Ishikawa (cell line): ENCODE measurements at regions not wholly inside any gene's neighbourhood (a gene's known extent, or its start where the extent isn't known, plus 50 kb on each side); places are given as distances from the start of the nearest gene placed in this dataset.

Experiments used
- CEBPB ChIP-seq: IDR thresholded peaks from 2 replicates; pipeline ENCODE4 v1.6.1; 2012
- CREB1 ChIP-seq: IDR thresholded peaks from 2 replicates; pipeline ENCODE4 v1.6.1; 2012; ENCODE audit warnings: low read depth
- EP300 ChIP-seq: IDR thresholded peaks from 2 replicates; pipeline ENCODE4 v1.6.1; 2012; ENCODE audit warnings: borderline replicate concordance
- ZBTB7A ChIP-seq: IDR thresholded peaks from 2 replicates; pipeline ENCODE4 v1.6.1; 2012; ENCODE audit warnings: low read depth
- TF ChIP-seq, protein P1 (sequence below): IDR thresholded peaks from 2 replicates; pipeline ENCODE4 v1.6.1; 2012; ENCODE audit warnings: low read depth, mild to moderate bottlenecking
- TF ChIP-seq, protein P2 (sequence below): IDR thresholded peaks from 2 replicates; pipeline ENCODE4 v1.6.1; 2012

DNA sequence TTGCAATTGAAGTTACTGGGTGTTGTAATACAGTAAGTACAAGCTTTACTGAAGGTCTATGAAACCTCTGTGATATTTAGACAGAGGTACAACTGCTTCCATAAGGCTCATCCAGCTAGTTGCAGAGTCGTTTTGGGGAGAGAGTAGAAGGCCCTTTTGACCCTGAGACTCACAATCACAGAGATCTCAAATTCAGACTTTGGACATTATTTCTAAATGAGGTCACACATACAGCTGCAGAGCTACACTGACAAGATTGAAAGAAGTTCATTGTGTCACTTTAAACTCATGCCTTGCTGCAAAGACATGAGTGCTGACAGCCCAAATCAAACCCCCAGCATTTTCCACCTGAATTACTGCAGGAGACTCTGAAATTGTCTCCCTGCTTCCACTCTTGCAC lies 205.9 kb upstream of the TMEM161B start:
- TF ChIP-seq CEBPB (no peak), EP300 (no peak), CREB1 (no peak), ZBTB7A (no peak)
- TF ChIP-seq, protein P1, sequence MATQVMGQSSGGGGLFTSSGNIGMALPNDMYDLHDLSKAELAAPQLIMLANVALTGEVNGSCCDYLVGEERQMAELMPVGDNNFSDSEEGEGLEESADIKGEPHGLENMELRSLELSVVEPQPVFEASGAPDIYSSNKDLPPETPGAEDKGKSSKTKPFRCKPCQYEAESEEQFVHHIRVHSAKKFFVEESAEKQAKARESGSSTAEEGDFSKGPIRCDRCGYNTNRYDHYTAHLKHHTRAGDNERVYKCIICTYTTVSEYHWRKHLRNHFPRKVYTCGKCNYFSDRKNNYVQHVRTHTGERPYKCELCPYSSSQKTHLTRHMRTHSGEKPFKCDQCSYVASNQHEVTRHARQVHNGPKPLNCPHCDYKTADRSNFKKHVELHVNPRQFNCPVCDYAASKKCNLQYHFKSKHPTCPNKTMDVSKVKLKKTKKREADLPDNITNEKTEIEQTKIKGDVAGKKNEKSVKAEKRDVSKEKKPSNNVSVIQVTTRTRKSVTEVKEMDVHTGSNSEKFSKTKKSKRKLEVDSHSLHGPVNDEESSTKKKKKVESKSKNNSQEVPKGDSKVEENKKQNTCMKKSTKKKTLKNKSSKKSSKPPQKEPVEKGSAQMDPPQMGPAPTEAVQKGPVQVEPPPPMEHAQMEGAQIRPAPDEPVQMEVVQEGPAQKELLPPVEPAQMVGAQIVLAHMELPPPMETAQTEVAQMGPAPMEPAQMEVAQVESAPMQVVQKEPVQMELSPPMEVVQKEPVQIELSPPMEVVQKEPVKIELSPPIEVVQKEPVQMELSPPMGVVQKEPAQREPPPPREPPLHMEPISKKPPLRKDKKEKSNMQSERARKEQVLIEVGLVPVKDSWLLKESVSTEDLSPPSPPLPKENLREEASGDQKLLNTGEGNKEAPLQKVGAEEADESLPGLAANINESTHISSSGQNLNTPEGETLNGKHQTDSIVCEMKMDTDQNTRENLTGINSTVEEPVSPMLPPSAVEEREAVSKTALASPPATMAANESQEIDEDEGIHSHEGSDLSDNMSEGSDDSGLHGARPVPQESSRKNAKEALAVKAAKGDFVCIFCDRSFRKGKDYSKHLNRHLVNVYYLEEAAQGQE, result no peak
- TF ChIP-seq, protein P2, sequence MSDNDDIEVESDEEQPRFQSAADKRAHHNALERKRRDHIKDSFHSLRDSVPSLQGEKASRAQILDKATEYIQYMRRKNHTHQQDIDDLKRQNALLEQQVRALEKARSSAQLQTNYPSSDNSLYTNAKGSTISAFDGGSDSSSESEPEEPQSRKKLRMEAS, result no peak
